B cell (primary cell): ENCODE measurements at regions not wholly inside any gene's neighbourhood (a gene's known extent, or its start where the extent isn't known, plus 50 kb on each side); places are given as distances from the start of the nearest gene placed in this dataset.

Source experiments
- EZH2 ChIP-seq: IDR thresholded peaks from 2 replicates; pipeline ENCODE4 v1.6.1; 2012; ENCODE audit warnings: borderline replicate concordance, low read depth, mild to moderate bottlenecking, moderate library complexity, low read length; ENCODE audit not compliant: insufficient read depth, poor library complexity, severe bottlenecking
- TF ChIP-seq, protein P1 (sequence below): fragments of 200-600 bp; IDR thresholded peaks from one replicate; pipeline ENCODE4 v1.8.0; 2022; ENCODE audit warnings: antibody characterized with exemption, mild to moderate bottlenecking

GRCh38 chr2:235217846-235218245 is 266.0 kb downstream of the SH3BP4 start:
- no peak for TF ChIP-seq EZH2
- TF ChIP-seq, protein P1, sequence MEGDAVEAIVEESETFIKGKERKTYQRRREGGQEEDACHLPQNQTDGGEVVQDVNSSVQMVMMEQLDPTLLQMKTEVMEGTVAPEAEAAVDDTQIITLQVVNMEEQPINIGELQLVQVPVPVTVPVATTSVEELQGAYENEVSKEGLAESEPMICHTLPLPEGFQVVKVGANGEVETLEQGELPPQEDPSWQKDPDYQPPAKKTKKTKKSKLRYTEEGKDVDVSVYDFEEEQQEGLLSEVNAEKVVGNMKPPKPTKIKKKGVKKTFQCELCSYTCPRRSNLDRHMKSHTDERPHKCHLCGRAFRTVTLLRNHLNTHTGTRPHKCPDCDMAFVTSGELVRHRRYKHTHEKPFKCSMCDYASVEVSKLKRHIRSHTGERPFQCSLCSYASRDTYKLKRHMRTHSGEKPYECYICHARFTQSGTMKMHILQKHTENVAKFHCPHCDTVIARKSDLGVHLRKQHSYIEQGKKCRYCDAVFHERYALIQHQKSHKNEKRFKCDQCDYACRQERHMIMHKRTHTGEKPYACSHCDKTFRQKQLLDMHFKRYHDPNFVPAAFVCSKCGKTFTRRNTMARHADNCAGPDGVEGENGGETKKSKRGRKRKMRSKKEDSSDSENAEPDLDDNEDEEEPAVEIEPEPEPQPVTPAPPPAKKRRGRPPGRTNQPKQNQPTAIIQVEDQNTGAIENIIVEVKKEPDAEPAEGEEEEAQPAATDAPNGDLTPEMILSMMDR, result no peak
